SK-N-SH (cell line): ENCODE measurements at regions not wholly inside any gene's neighbourhood (a gene's known extent, or its start where the extent isn't known, plus 50 kb on each side); places are given as distances from the start of the nearest gene placed in this dataset.

ENCODE experiments used
- CTCF ChIA-PET: fragments of 300-600, 350-600 bp; formaldehyde crosslinking; extraction: SDS; loops from one replicate; lab custom pipeline; 2021; lab: Yijun Ruan, JAX
- POLR2A ChIA-PET: fragments of 350-600 bp; sonication (Branson Sonifier 250); formaldehyde crosslinking; extraction: SDS; loops from one replicate; lab custom pipeline; 2020; ENCODE audit warnings: antibody characterized with exemption, inconsistent platforms; lab: Yijun Ruan, JAX
- DNase-seq: peaks from one replicate; pipeline ENCODE4 v3.0.0; 2012
- H2AFZ ChIP-seq: fragments of 200-600 bp; sonication (generic); 2 replicates; pipeline ENCODE4 v1.8.1; 2016; ENCODE audit warnings: antibody characterized with exemption, mild to moderate bottlenecking, low read depth
- H3F3A ChIP-seq: fragments of 200-600 bp; sonication (generic); replicated peaks from 2 replicates; pipeline ENCODE3; 2016; ENCODE audit warnings: antibody characterized with exemption, mild to moderate bottlenecking; ENCODE audit not compliant: insufficient read depth
- H3K27ac ChIP-seq, 2 experiments: fragments of 200-500 bp in 1 of 2; fragments of 200-600 bp in 1 of 2; sonication (Bioruptor generic) in 1 of 2; sonication (generic), shearing (Covaris generic) in 1 of 2; 2 replicates each; pipeline versions ENCODE4 v1.5.1 to v1.6.1; 2014 to 2016; ENCODE audit warnings: low read depth in 2 of 2, inconsistent platforms in 1 of 2, low read length in 1 of 2, mild to moderate bottlenecking in 1 of 2, mixed read lengths in 1 of 2
- H3K27me3 ChIP-seq: fragments of 200-600 bp; sonication (generic), shearing (Covaris generic); 2 replicates; pipeline ENCODE4 v1.6.1; 2016; ENCODE audit warnings: mixed run types; ENCODE audit not compliant: insufficient read depth
- H3K36me3 ChIP-seq, 2 experiments: fragments of 200-500 bp in 1 of 2; fragments of 200-600 bp in 1 of 2; sonication (Bioruptor generic) in 1 of 2; sonication (generic) in 1 of 2; replicated peaks in 1 of 2; 2 replicates each; pipeline versions ENCODE3 to v1.5.1; 2014 to 2016; ENCODE audit warnings: low read length in 1 of 2, mild to moderate bottlenecking in 1 of 2; ENCODE audit not compliant: insufficient read depth in 2 of 2, control insufficient read depth in 1 of 2
- H3K4me1 ChIP-seq, 2 experiments: fragments of 200-500 bp in 1 of 2; fragments of 200-600 bp in 1 of 2; sonication (Bioruptor generic) in 1 of 2; sonication (generic), shearing (Covaris generic) in 1 of 2; 2 replicates each; pipeline versions ENCODE4 v1.5.1 to v1.6.1; 2014 to 2016; ENCODE audit warnings: low read depth in 1 of 2, low read length in 1 of 2, mixed run types in 1 of 2; ENCODE audit not compliant: insufficient read depth in 2 of 2, control insufficient read depth in 1 of 2
- H3K4me2 ChIP-seq: fragments of 200-600 bp; sonication (generic), shearing (Covaris generic); 2 replicates; pipeline ENCODE4 v1.6.1; 2017; ENCODE audit warnings: mixed run types
- H3K4me3 ChIP-seq, 2 experiments: fragments of 200-500 bp in 1 of 2; fragments of 200-600 bp in 1 of 2; sonication (Bioruptor generic) in 1 of 2; sonication (generic), shearing (Covaris generic) in 1 of 2; 2 replicates each; pipeline versions ENCODE4 v1.5.1 to v1.8.1; 2014 to 2016; ENCODE audit warnings: low read depth in 2 of 2, inconsistent platforms in 1 of 2, low read length in 1 of 2, mild to moderate bottlenecking in 1 of 2, mixed read lengths in 1 of 2, moderate library complexity in 1 of 2
- H3K79me2 ChIP-seq: fragments of 200-600 bp; sonication (generic); 2 replicates; pipeline ENCODE4 v1.8.1; 2017; ENCODE audit warnings: mild to moderate bottlenecking; ENCODE audit not compliant: insufficient read depth
- H3K9ac ChIP-seq: fragments of 200-600 bp; sonication (generic); 2 replicates; pipeline ENCODE4 v1.6.1; 2017; ENCODE audit warnings: mixed run types
- H3K9me2 ChIP-seq: fragments of 200-600 bp; sonication (generic); 2 replicates; pipeline ENCODE4 v1.6.1; 2017; ENCODE audit warnings: mixed run types
- H3K9me3 ChIP-seq: fragments of 200-600 bp; sonication (generic); 2 replicates; pipeline ENCODE4 v1.6.1; 2017; ENCODE audit warnings: mixed run types, mild to moderate bottlenecking, moderate library complexity
- H4K20me1 ChIP-seq: fragments of 200-600 bp; sonication (generic); 2 replicates; pipeline ENCODE4 v1.6.1; 2017; ENCODE audit warnings: mild to moderate bottlenecking, mixed run types; ENCODE audit not compliant: insufficient read depth
- CTCF ChIP-seq: fragments of 200-600 bp; sonication (generic); IDR thresholded peaks from 2 replicates; pipeline ENCODE4 v1.6.1; 2017; ENCODE audit warnings: antibody characterized with exemption, mild to moderate bottlenecking, moderate library complexity
- ELF1 ChIP-seq: IDR thresholded peaks from 2 replicates; pipeline ENCODE4 v1.4.0; 2012
- EP300 ChIP-seq, 2 experiments: IDR thresholded peaks; 2 replicates each; pipeline versions ENCODE4 v1.4.0 to v1.6.1; 2012; ENCODE audit warnings: borderline replicate concordance in 1 of 2, low read depth in 1 of 2, low read length in 1 of 2
- EZH2phosphoT487 ChIP-seq: fragments of 200-600 bp; sonication (generic); IDR thresholded peaks from 2 replicates; pipeline ENCODE4 v1.6.1; 2017; ENCODE audit warnings: low read depth, mixed run types, mild to moderate bottlenecking, antibody characterized with exemption, moderate library complexity, borderline replicate concordance
- FOXM1 ChIP-seq: IDR thresholded peaks from 2 replicates; pipeline ENCODE4 v1.4.0; 2012; ENCODE audit warnings: low read depth, mild to moderate bottlenecking
- GATA2 ChIP-seq: sonication (generic); formaldehyde crosslinking; IDR thresholded peaks from 2 replicates; pipeline ENCODE4 v1.5.0; 2020; ENCODE audit warnings: mild to moderate bottlenecking, missing genetic modification reagents
- IRF3 ChIP-seq: fragments of 150-350 bp; IDR thresholded peaks from 2 replicates; pipeline ENCODE4 v1.6.1; 2016; ENCODE audit warnings: mild to moderate bottlenecking, low read depth, low read length
- JUND ChIP-seq: IDR thresholded peaks from 2 replicates; pipeline ENCODE4 v1.4.0; 2012
- MEF2A ChIP-seq: IDR thresholded peaks from 2 replicates; pipeline ENCODE4 v1.4.0; 2012; ENCODE audit warnings: low read depth, borderline replicate concordance
- MXI1 ChIP-seq: IDR thresholded peaks from 2 replicates; pipeline ENCODE4 v1.6.1; 2012; ENCODE audit warnings: mild to moderate bottlenecking, low read depth, low read length, improper control_type of control experiment
- PBX3 ChIP-seq: IDR thresholded peaks from 2 replicates; pipeline ENCODE4; 2012
- POLR2AphosphoS5 ChIP-seq: IDR thresholded peaks from 2 replicates; pipeline ENCODE4 v1.6.1; 2012; ENCODE audit warnings: low read depth, low read length
- RCOR1 ChIP-seq: fragments of 150-350 bp; IDR thresholded peaks from 2 replicates; pipeline ENCODE4 v1.6.1; 2017; ENCODE audit warnings: antibody characterized with exemption, low read length
- RXRA ChIP-seq: IDR thresholded peaks from 2 replicates; pipeline ENCODE4 v1.4.0; 2012; ENCODE audit warnings: low read depth, mild to moderate bottlenecking, borderline replicate concordance
- SIN3A ChIP-seq: IDR thresholded peaks from 2 replicates; pipeline ENCODE4 v1.6.1; 2012; ENCODE audit warnings: low read depth, mild to moderate bottlenecking, low read length, moderate library complexity, borderline replicate concordance
- SMC3 ChIP-seq: IDR thresholded peaks from 2 replicates; pipeline ENCODE4 v1.6.1; 2012; ENCODE audit warnings: low read depth, low read length, improper control_type of control experiment
- TEAD4 ChIP-seq: IDR thresholded peaks from 2 replicates; pipeline ENCODE4 v1.4.0; 2012; ENCODE audit warnings: mild to moderate bottlenecking, borderline replicate concordance; ENCODE audit not compliant: insufficient read depth
- WGBS: methylation state at CpG from one replicate; pipeline ENCODE4 v1.1.6; 2017; ENCODE audit warnings: low lambda C conversion rate; 5-methylcytosine and 5-hydroxymethylcytosine counted together

- 64% methylated on average over 7 of the region's 7 CpGs for WGBS
These were observed 565.2 kb downstream of the CDK5RAP2 start for GRCh38 chr9:120014796-120015195.

GRCh38 chr9:120009856-120010255 lies 570.1 kb downstream of the CDK5RAP2 start:
- no peaks in the 10 kb centered on the region; a peak in 1 of 4 replicates for H3K4me1 ChIP-seq
- no peak overlapping the region for H3K4me2 ChIP-seq
- H2AFZ ChIP-seq, result no peak overlapping the region
- DNase-seq, result no peak
- H3K27me3 ChIP-seq, result no peaks in the 10 kb centered on the region
- no peaks in the 10 kb centered on the region for H3K9me3 ChIP-seq
- H3K27ac ChIP-seq, result no peak overlapping the region
- CTCF ChIA-PET, result interaction anchor here (0.8 kb wide), 1 partner anchor 41 kb away, joined by 3 read pairs; no protein-coding TSS in a partner anchor
- no peak for TF ChIP-seq IRF3
- no peak for TF ChIP-seq RXRA
- TF ChIP-seq MEF2A, result no peak
- TF ChIP-seq ELF1, result no peak
- no peak for TF ChIP-seq EP300 (IDR thresholded peaks at IDR 0.05; ENCODE audit: borderline replicate concordance in 1 of 2, low read depth in 1 of 2, low read length in 1 of 2)
- TF ChIP-seq SIN3A, result no peak
- no peak for TF ChIP-seq EZH2phosphoT487
- no peak for TF ChIP-seq JUND
- TF ChIP-seq MXI1, result no peak
- no peak for TF ChIP-seq SMC3
- no peak for TF ChIP-seq TEAD4
- TF ChIP-seq RCOR1, result no peak
- POLR2A ChIA-PET, result no interaction called here
- no peaks in the 10 kb centered on the region for H3F3A ChIP-seq
- 25% methylated on average over 3 of the region's 3 CpGs for WGBS
- no peaks in the 10 kb centered on the region for H3K9me2 ChIP-seq
- H4K20me1 ChIP-seq, result no peaks in the 10 kb centered on the region
- H3K79me2 ChIP-seq, result no peaks in the 10 kb centered on the region
- H3K9ac ChIP-seq, result no peak overlapping the region
- no peak overlapping the region for H3K4me3 ChIP-seq
- no peaks in the 10 kb centered on the region for H3K36me3 ChIP-seq

More at GRCh38 chr9:120014796-120015195, 565.2 kb downstream of the CDK5RAP2 start:
- Histone ChIP-seq H3K36me3 (no peaks in the 10 kb centered on the region), H3K79me2 (no peaks in the 10 kb centered on the region), H3K27me3 (no peaks in the 10 kb centered on the region), H3K4me2 (no peak overlapping the region), H3K4me1 (no peaks in the 10 kb centered on the region; a peak in 1 of 4 replicates), H3F3A (no peaks in the 10 kb centered on the region), H3K9me2 (no peaks in the 10 kb centered on the region), H3K27ac (no peak overlapping the region), H3K9ac (no peak overlapping the region), H4K20me1 (no peaks in the 10 kb centered on the region), H2AFZ (no peak overlapping the region), H3K4me3 (no peak overlapping the region)
- POLR2A ChIA-PET, result no interaction called here
- TF ChIP-seq TEAD4 (no peak), POLR2AphosphoS5 (no peak), PBX3 (no peak), ELF1 (no peak), MEF2A (no peak), CTCF (no peak), FOXM1 (no peak), GATA2 (no peak)
- TF ChIP-seq, all 33 proteins: peak for 0
- CTCF ChIA-PET, result no interaction called here
- no peaks in the 10 kb centered on the region for H3K9me3 ChIP-seq
- DNase-seq, result no peak
